HepG2 (cell line): ENCODE measurements at regions not wholly inside any gene's neighbourhood (a gene's known extent, or its start where the extent isn't known, plus 50 kb on each side); places are given as distances from the start of the nearest gene placed in this dataset.
A peak's percentile ranks its signal among the peaks of the same experiment; 100 is the strongest.
"Not testable (repeated sequence)": the region's sequence is repeated elsewhere in the genome, so short reads cannot be mapped to it uniquely, and the experiment has no call there.

Experiments
- ATAC-seq: fragments of 200-7000 bp; cut with Tn5 transposase; 3 replicates; pipeline ENCODE4 v1.9.1; 2020; ENCODE audit warnings: mild to moderate bottlenecking, moderate library complexity
- BruUV-seq: library from RNA; stranded (reverse); fragments of 400-500 nt; replicated peaks from 2 replicates; lab custom pipeline; 2021; lab: Mats Ljungman, UMichigan
- CTCF ChIA-PET: fragments of 300-600 bp; formaldehyde crosslinking; extraction: SDS; loops from one replicate; lab custom pipeline; 2021; ENCODE audit warnings: low total read pairs, inconsistent platforms, low intra/inter-chr PET ratio; lab: Yijun Ruan, JAX
- POLR2A ChIA-PET: fragments of 350-600 bp; sonication (Branson Sonifier 250); formaldehyde crosslinking; loops from one replicate; lab custom pipeline; 2020; ENCODE audit warnings: antibody characterized with exemption, inconsistent platforms; lab: Yijun Ruan, JAX
- DNase-seq: peaks from one replicate; pipeline ENCODE4 v3.0.0-alpha.2; 2015; ENCODE audit warnings: low spot score
- FAIRE-seq: peaks from 3 replicates; lab custom pipeline; 2011; peaks lifted over from hg19 to GRCh38; lab: Jason Lieb, UNC
- H2AFZ ChIP-seq: one replicate; pipeline ENCODE4 v1.6.1; 2011; ENCODE audit warnings: low read length, inconsistent platforms
- H3K27ac ChIP-seq: fragments of 300-600 bp; 3 replicates; pipeline ENCODE4 v1.8.0; 2011; ENCODE audit warnings: mixed run types, mild to moderate bottlenecking, mixed read lengths, low read length, inconsistent platforms; ENCODE audit not compliant: insufficient read depth; ENCODE audit errors: extremely low read length
- H3K27me3 ChIP-seq, 2 experiments: fragments of 200-600 bp in 1 of 2; 2 replicates in 1 of 2; 3 replicates in 1 of 2; pipeline versions ENCODE4 v1.6.0 to v1.8.0; 2011; ENCODE audit warnings: low read length in 2 of 2, mild to moderate bottlenecking in 2 of 2, moderate library complexity in 2 of 2, inconsistent platforms in 1 of 2; ENCODE audit not compliant: insufficient read depth in 2 of 2, control insufficient read depth in 1 of 2
- H3K36me3 ChIP-seq, 2 experiments: fragments of 200-600 bp in 1 of 2; replicated peaks in 1 of 2; 2 replicates in 1 of 2; 3 replicates in 1 of 2; pipeline versions ENCODE4 v1.5.1 to v1.8.0; 2011; ENCODE audit warnings: low read length in 2 of 2, inconsistent platforms in 1 of 2; ENCODE audit not compliant: insufficient read depth in 2 of 2, control insufficient read depth in 1 of 2
- H3K4me1 ChIP-seq: 2 replicates; pipeline ENCODE4 v1.5.1; 2012; ENCODE audit warnings: low read length, inconsistent platforms; ENCODE audit not compliant: insufficient read depth
- H3K4me2 ChIP-seq: 2 replicates; pipeline ENCODE4 v1.6.0; 2011; ENCODE audit warnings: low read depth, low read length, inconsistent platforms
- H3K4me3 ChIP-seq, 3 experiments: fragments of 200-600 bp in 1 of 3; sonication (generic), shearing (Covaris generic) in 1 of 3; replicated peaks in 1 of 3; 2 replicates each; pipeline ENCODE4 v1.5.1; 2011 to 2016; ENCODE audit warnings: low read length in 3 of 3, inconsistent platforms in 2 of 3, low read depth in 2 of 3, mild to moderate bottlenecking in 2 of 3, control low read depth in 1 of 3, mixed read lengths in 1 of 3; ENCODE audit not compliant: insufficient read depth in 1 of 3
- H3K79me2 ChIP-seq: one replicate; pipeline ENCODE4 v1.6.1; 2011; ENCODE audit warnings: low read length, inconsistent platforms; ENCODE audit not compliant: insufficient read depth
- H3K9ac ChIP-seq: 2 replicates; pipeline ENCODE4 v1.6.0; 2011; ENCODE audit warnings: mild to moderate bottlenecking, low read depth, low read length, inconsistent platforms; ENCODE audit not compliant: insufficient read depth
- H3K9me3 ChIP-seq: 2 replicates; pipeline ENCODE4 v1.5.1; 2012; ENCODE audit warnings: mild to moderate bottlenecking, low read length
- H4K20me1 ChIP-seq: 2 replicates; pipeline ENCODE4 v1.6.0; 2011; ENCODE audit warnings: inconsistent platforms, mild to moderate bottlenecking, low read length, moderate library complexity; ENCODE audit not compliant: insufficient read depth
- NFKBIZ ChIP-seq: IDR thresholded peaks from 2 replicates; pipeline ENCODE4 v1.6.1; 2018; ENCODE audit warnings: missing genetic modification reagents, missing compliant biosample characterization
- NR2F6 ChIP-seq, 2 experiments: IDR thresholded peaks; 2 replicates each; pipeline ENCODE4 v1.6.1; 2016; ENCODE audit warnings: antibody characterized with exemption in 1 of 2, mild to moderate bottlenecking in 1 of 2
- PREB ChIP-seq: sonication (generic); formaldehyde crosslinking; IDR thresholded peaks from 2 replicates; pipeline ENCODE4 v1.4.0; 2020; ENCODE audit warnings: missing genetic modification reagents
- SP5 ChIP-seq: IDR thresholded peaks from 2 replicates; pipeline ENCODE4 v1.6.1; 2016; ENCODE audit warnings: low read depth, borderline replicate concordance
- TOE1 ChIP-seq: sonication (generic); formaldehyde crosslinking; IDR thresholded peaks from 2 replicates; pipeline ENCODE4 v1.4.0; 2020; ENCODE audit warnings: mild to moderate bottlenecking, missing genetic modification reagents
- ZNF605 ChIP-seq: sonication (generic); formaldehyde crosslinking; IDR thresholded peaks from 2 replicates; pipeline ENCODE4 v1.8.0; 2022; ENCODE audit warnings: mild to moderate bottlenecking, missing genetic modification reagents
- WGBS: methylation state at CpG from one replicate; pipeline ENCODE4 v1.1.6; 2017; ENCODE audit warnings: low lambda C conversion rate; 5-methylcytosine and 5-hydroxymethylcytosine counted together
- in situ Hi-C: cut with HindIII; loops from 2 replicates; pipeline ENCODE4 v1.10.0; 2017; ENCODE audit warnings: low pct_unique_long_range_greater_than_20kb; ENCODE audit not compliant: extremely low pct_ligation_motif_present
- intact Hi-C: fragments of 100-400 bp; cut with micrococcal nuclease; formaldehyde crosslinking; loops from one replicate; pipeline ENCODE4 v1.10.0; 2022; ENCODE audit not compliant: unreplicated experiment

DNA sequence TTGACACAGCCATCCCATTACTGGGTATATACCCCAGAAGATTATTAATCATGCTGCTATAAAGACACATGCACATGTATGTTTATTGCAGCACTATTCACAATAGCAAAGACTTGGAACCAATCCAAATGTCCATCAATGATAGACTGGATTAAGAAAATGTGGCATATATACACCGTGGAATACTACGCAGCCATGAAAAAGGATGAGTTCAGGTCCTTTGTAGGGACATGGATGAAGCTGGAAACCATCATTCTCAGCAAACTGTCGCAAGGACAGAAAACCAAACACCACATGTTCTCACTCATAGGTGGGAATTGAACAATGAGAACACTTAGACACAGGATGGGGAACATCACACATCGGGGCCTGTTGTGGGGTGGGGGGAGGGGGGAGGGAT, 165.9 kb downstream of the SMARCA1 start:
- H4K20me1 ChIP-seq, in situ Hi-C loops, H2AFZ ChIP-seq, DNase-seq, FAIRE-seq, ATAC-seq, H3K36me3 ChIP-seq, H3K27me3 ChIP-seq, H3K79me2 ChIP-seq, H3K4me1 ChIP-seq, H3K4me2 ChIP-seq, BruUV-seq, intact Hi-C loops, H3K27ac ChIP-seq, POLR2A ChIA-PET, H3K9ac ChIP-seq, CTCF ChIA-PET, H3K9me3 ChIP-seq, H3K4me3 ChIP-seq: not testable (repeated sequence)
- 94% methylated on average over 4 of the region's 4 CpGs for WGBS

GRCh38 chrX:129347291-129347690, 176.0 kb downstream of the SMARCA1 start:
- in situ Hi-C loops (no loop called here), intact Hi-C loops (no loop called here)
- Histone ChIP-seq H3K4me3 (no peak overlapping the region), H3K79me2 (no peaks in the 10 kb centered on the region), H3K27ac (no peak overlapping the region), H2AFZ (no peak overlapping the region), H3K27me3 (no peaks in the 10 kb centered on the region), H3K9ac (no peak overlapping the region), H3K4me2 (no peak overlapping the region), H3K9me3 (no peaks in the 10 kb centered on the region), H3K4me1 (no peaks in the 10 kb centered on the region), H4K20me1 (no peaks in the 10 kb centered on the region), H3K36me3 (no peaks in the 10 kb centered on the region)
- FAIRE-seq (no peak), DNase-seq (no peak), ATAC-seq (peak; percentile 53)
- BruUV-seq, result no TSS peak
- TF ChIP-seq TOE1 (CRISPR knock-in tag), result no peak
- no peak for TF ChIP-seq NR2F6 (IDR thresholded peaks at IDR 0.05)
- no peak for TF ChIP-seq NR2F6 (CRISPR knock-in tag; IDR thresholded peaks at IDR 0.05)
- TF ChIP-seq NFKBIZ, result no peak
- no peak for TF ChIP-seq SP5
- TF ChIP-seq ZNF605, result no peak
- TF ChIP-seq PREB (CRISPR knock-in tag), result no peak
- 94% methylated on average over 2 of the region's 2 CpGs for WGBS
- CTCF ChIA-PET, result no interaction called here
- POLR2A ChIA-PET, result no interaction called here
